ENCODE measurements at regions not wholly inside any gene's neighbourhood (a gene's known extent, or its start where the extent isn't known, plus 50 kb on each side); places are given as distances from the start of the nearest gene placed in this dataset.
A peak's percentile ranks its signal among the peaks of the same experiment; 100 is the strongest.
"Not testable (repeated sequence)": the region's sequence is repeated elsewhere in the genome, so short reads cannot be mapped to it uniquely, and the experiment has no call there.

GRCh38 chr2:111401270-111402140 is 280.8 kb downstream of the BCL2L11 start:
- H3K4me3 ChIP-seq (ENCODE audit: control insufficient read depth, low read depth, low read length); DNase-seq (ENCODE audit: low read depth): not testable (repeated sequence)

- H3K4me3 ChIP-seq (ENCODE audit: control insufficient read depth, low read depth, low read length); DNase-seq (ENCODE audit: low read depth): not testable (repeated sequence)
Observed at GRCh38 chr2:111402450-111402849, 281.7 kb downstream of the BCL2L11 start.

DNA sequence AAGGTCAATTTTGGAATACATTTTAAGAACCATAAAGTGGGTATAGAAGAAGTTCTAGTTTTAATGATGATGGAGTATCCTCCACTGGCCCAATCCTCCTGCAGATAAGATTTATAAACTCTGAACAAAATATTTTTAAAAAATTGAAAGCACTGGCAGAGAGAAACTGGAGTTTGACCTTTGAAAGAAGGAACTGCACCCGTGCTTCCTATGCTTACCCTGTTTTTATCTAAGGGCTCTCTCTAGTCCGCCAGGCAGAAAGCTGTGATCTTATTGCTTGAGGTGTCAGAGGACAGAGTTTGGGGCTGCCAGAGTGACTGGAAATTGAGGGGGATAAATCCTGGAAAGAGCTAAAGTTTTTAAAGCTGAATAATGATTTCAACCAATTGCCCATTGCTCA is 282.6 kb downstream of the BCL2L11 start:
- not testable (repeated sequence) for H3K4me3 ChIP-seq (ENCODE audit: control insufficient read depth, low read depth, low read length); DNase-seq (ENCODE audit: low read depth)

GRCh38 chr2:111406616-111407015 is 285.9 kb downstream of the BCL2L11 start:
- DNase-seq (ENCODE audit: low read depth); H3K4me3 ChIP-seq (ENCODE audit: control insufficient read depth, low read depth, low read length): not testable (repeated sequence)

GRCh38 chr2:111407632-111408194 is 287.0 kb downstream of the BCL2L11 start:
- H3K4me3 ChIP-seq (ENCODE audit: control insufficient read depth, low read depth, low read length); DNase-seq (ENCODE audit: low read depth): not testable (repeated sequence)

GRCh38 chr2:111410868-111411406 is 290.2 kb downstream of the BCL2L11 start:
- DNase-seq (ENCODE audit: low read depth); H3K4me3 ChIP-seq (ENCODE audit: control insufficient read depth, low read depth, low read length): not testable (repeated sequence)

- H3K4me3 ChIP-seq (ENCODE audit: control insufficient read depth, low read depth, low read length): not testable (repeated sequence)
Observed at GRCh38 chr2:111411867-111412681, 291.4 kb downstream of the BCL2L11 start.

GRCh38 chr2:111412841-111413650 is 292.3 kb downstream of the BCL2L11 start:
- H3K4me3 ChIP-seq (ENCODE audit: control insufficient read depth, low read depth, low read length); DNase-seq (ENCODE audit: low read depth): not testable (repeated sequence)

More at GRCh38 chr2:111411867-111412681, 291.4 kb downstream of the BCL2L11 start:
- DNase-seq (ENCODE audit: low read depth): not testable (repeated sequence)

- H3K4me3 ChIP-seq (ENCODE audit: control insufficient read depth, low read depth, low read length); DNase-seq (ENCODE audit: low read depth): not testable (repeated sequence)
Observed at GRCh38 chr2:111413950-111414349, 293.2 kb downstream of the BCL2L11 start.

GRCh38 chr2:111415765-111416743 is 295.3 kb downstream of the BCL2L11 start:
- not testable (repeated sequence) for H3K4me3 ChIP-seq (ENCODE audit: control insufficient read depth, low read depth, low read length); DNase-seq (ENCODE audit: low read depth)

DNA sequence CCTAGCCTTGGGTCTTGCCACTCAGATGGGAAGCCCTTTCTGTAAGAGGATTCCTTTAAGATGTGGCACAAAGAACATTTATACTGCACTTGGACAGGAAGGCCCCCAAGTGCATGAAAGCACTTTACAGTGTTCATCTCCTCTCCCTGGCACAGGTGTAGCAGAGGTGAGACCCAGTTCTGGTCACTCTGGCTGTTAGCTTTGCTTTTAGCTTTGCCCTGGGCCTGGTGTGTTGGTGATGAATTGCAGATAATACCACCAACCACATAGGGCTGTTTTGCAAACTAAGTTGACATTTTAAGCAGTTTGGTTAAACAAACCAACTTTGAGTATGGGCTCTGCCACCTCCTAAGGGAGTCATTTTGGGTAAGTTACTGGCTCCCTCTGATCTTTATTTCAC is 296.3 kb downstream of the BCL2L11 start:
- H3K4me3 ChIP-seq (ENCODE audit: control insufficient read depth, low read depth, low read length); DNase-seq (ENCODE audit: low read depth): not testable (repeated sequence)

DNA sequence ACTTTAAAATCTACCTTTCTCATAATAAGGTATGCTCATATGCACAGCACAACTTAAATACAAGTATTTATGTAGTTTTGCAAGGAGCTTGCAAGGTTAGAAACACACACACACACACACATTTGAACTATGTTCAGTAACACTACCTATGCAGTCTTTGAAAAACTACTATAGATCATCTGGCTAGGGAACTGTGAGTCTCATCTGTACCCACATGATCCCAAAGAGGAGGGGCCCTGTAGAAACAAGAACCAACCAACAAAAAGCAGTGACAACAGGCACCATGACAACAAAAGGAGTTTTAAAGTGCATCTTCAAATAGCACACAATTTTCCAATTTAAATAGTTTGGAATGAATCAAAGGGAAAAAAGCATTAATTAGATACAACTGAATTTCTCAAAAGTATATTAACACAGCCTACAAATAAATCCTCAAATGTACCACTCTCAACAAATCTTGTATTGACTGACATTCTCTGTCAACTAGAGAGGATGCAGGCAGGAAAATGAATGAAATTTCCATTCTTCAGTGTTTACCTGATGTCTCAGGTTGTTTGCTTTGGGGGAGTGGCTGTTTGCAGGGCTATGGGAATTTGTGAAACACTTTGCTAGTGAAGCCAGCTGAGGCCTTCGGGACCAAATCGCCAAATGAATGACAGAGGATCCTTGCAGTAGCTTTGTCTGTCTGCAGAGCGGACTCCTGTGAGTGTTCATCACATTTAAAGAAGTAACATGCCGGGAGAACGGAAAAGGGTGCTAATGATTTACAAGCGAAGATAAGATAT is 297.6 kb downstream of the BCL2L11 start:
- DNase-seq (ENCODE audit: low read depth): peak; percentile 2

GRCh38 chr2:111420074-111420473 is 299.4 kb downstream of the BCL2L11 start:
- not testable (repeated sequence) for H3K4me3 ChIP-seq (ENCODE audit: control insufficient read depth, low read depth, low read length); DNase-seq (ENCODE audit: low read depth)

More for the DNA sequence above, 297.6 kb downstream of the BCL2L11 start:
- not testable (repeated sequence) for H3K4me3 ChIP-seq (ENCODE audit: control insufficient read depth, low read depth, low read length)

DNA sequence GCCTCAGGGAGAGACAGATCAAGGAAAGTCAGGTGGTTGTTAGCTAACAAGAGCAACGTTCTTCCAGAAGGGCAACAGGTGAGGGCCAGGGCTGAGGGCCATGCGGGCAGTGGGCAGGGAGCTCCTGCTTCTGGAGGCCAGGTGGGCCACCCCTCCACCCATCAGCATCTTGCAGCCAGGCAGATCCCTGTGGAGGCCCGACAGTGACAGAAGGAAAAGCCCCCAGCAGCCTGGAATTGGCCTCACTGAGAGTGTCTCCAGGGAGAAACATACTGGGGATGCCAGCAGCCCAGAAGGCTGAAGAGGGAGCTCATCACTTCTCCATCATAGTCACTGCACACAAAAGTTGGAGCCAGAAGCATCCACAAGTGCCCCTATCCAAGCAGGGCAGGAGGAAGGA is 300.1 kb downstream of the BCL2L11 start:
- not testable (repeated sequence) for H3K4me3 ChIP-seq (ENCODE audit: control insufficient read depth, low read depth, low read length); DNase-seq (ENCODE audit: low read depth)

DNA sequence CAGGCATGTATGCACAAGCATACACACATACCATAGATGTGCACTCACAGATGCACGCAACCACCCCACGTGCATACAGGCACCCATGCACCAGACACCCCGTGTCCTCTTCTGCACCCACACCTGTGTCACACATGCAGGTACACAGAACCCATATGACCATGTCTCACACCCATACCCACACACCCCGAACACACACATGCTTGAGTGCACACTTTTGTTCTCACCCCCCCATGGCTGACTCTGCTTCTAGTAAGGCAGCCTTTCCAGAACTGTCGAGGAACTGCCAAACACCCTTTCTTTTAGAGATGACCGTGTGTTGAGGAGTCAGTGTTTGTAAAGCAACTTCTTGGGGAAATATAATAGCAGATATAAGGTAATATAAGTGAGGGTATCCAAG is 301.2 kb downstream of the BCL2L11 start:
- not testable (repeated sequence) for H3K4me3 ChIP-seq (ENCODE audit: control insufficient read depth, low read depth, low read length); DNase-seq (ENCODE audit: low read depth)

- DNase-seq (ENCODE audit: low read depth); H3K4me3 ChIP-seq (ENCODE audit: control insufficient read depth, low read depth, low read length): not testable (repeated sequence)
Observed at GRCh38 chr2:111422562-111422961, 301.8 kb downstream of the BCL2L11 start.

Measured in fibroblast of mammary gland (primary cell).